ENCODE measurements at regions not wholly inside any gene's neighbourhood (a gene's known extent, or its start where the extent isn't known, plus 50 kb on each side); places are given as distances from the start of the nearest gene placed in this dataset.

GRCh38 chr2:167334146-167334742, 446.0 kb downstream of the XIRP2 start:
- Histone ChIP-seq H3K27ac (ENCODE audit: low read depth in 2 of 2, low read length in 1 of 2) (no peak overlapping the region), H3K4me3 (ENCODE audit: low read depth in 2 of 2, low read length in 1 of 2) (no peak overlapping the region), H3K9me3 (no peaks in the 10 kb centered on the region), H3K9me2 (no peaks in the 10 kb centered on the region), H3K9ac (no peak overlapping the region), H3K27me3 (ENCODE audit: insufficient read depth) (no peaks in the 10 kb centered on the region), H3K79me2 (ENCODE audit: insufficient read depth) (no peaks in the 10 kb centered on the region), H2AFZ (ENCODE audit: low read depth) (no peak overlapping the region), H3K36me3 (replicated peaks in 1 of 2; ENCODE audit: control insufficient read depth in 1 of 2, insufficient read depth in 2 of 2, low read length in 1 of 2) (no peaks in the 10 kb centered on the region), H3K4me2 (no peak overlapping the region), H3F3A (replicated peaks; ENCODE audit: insufficient read depth) (no peaks in the 10 kb centered on the region), H3K4me1 (ENCODE audit: control insufficient read depth in 1 of 2, insufficient read depth in 2 of 2, low read depth in 1 of 2, low read length in 1 of 2) (no peaks in the 10 kb centered on the region; a peak in 1 of 4 replicates), H4K20me1 (ENCODE audit: insufficient read depth) (no peaks in the 10 kb centered on the region)
- CTCF ChIA-PET = interaction anchor here (1.0 kb wide), 1 partner anchor 9 kb away, joined by 3 read pairs; no protein-coding TSS in a partner anchor
- POLR2A ChIA-PET = no interaction called here
- DNase-seq = no peak
- TF ChIP-seq MXI1 (IDR thresholded peaks at IDR 0.05; ENCODE audit: low read depth, low read length) = no peak
- TF ChIP-seq ELF1 (IDR thresholded peaks at IDR 0.05) = no peak
- no peak for TF ChIP-seq MAX (IDR thresholded peaks at IDR 0.05; ENCODE audit: low read depth)
- no peak for TF ChIP-seq GATA2 (CRISPR knock-in tag; IDR thresholded peaks at IDR 0.05)
- TF ChIP-seq TCF12 (IDR thresholded peaks at IDR 0.05) = no peak
- TF ChIP-seq RFX5 (IDR thresholded peaks at IDR 0.05; ENCODE audit: low read length) = no peak
- TF ChIP-seq USF1 (IDR thresholded peaks at IDR 0.05; ENCODE audit: borderline replicate concordance, low read depth) = no peak
- TF ChIP-seq EZH2phosphoT487 (IDR thresholded peaks at IDR 0.05; ENCODE audit: borderline replicate concordance, low read depth) = no peak
- TF ChIP-seq SIN3A (IDR thresholded peaks at IDR 0.05; ENCODE audit: borderline replicate concordance, low read depth, low read length) = no peak
- no peak for TF ChIP-seq TAF1 (IDR thresholded peaks at IDR 0.05; ENCODE audit: borderline replicate concordance, low read depth, low read length)
- TF ChIP-seq EP300 (IDR thresholded peaks at IDR 0.05; ENCODE audit: borderline replicate concordance in 1 of 2, low read depth in 1 of 2, low read length in 1 of 2) = no peak
- no peak for TF ChIP-seq ZBTB33 (IDR thresholded peaks at IDR 0.05; ENCODE audit: borderline replicate concordance, low read depth)
- TF ChIP-seq GABPA (IDR thresholded peaks at IDR 0.05; ENCODE audit: low read depth) = no peak
- TF ChIP-seq CTCF (IDR thresholded peaks at IDR 0.05) = no peak
- no peak for TF ChIP-seq POLR2AphosphoS5 (IDR thresholded peaks at IDR 0.05; ENCODE audit: low read depth, low read length)
- 54% methylated on average over 1 of the region's 1 CpG for WGBS (ENCODE audit: low lambda C conversion rate)

Measured in SK-N-SH (cell line).